ENCODE measurements at regions not wholly inside any gene's neighbourhood (a gene's known extent, or its start where the extent isn't known, plus 50 kb on each side); places are given as distances from the start of the nearest gene placed in this dataset.

- TF ChIP-seq CTCF (IDR thresholded peaks at IDR 0.05), result no peak
- no peak for TF ChIP-seq POLR2A (IDR thresholded peaks at IDR 0.05)
Measured at GRCh38 chr2:120868366-120868765, 132.7 kb downstream of the GLI2 start.
